ENCODE measurements at regions not wholly inside any gene's neighbourhood (a gene's known extent, or its start where the extent isn't known, plus 50 kb on each side); places are given as distances from the start of the nearest gene placed in this dataset.
A peak's percentile ranks its signal among the peaks of the same experiment; 100 is the strongest.

DNA sequence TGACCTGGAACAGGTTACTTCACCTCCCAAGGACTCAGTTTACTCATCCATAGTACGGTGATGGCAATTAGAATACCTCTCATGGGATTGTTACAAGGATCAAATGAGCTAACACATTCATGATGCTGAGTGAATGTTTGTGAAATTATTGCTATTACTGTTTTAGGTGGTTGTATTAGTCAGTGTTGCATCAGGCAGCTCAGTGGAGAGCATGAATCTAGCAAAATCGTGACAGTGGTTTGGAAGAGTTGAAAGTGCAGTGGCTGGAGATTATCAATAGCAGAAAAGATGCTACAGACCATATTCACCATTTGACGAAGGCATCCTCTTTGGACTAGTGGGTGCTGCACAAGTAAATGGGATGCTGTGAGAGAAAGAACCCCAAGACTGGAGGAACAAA, 50.4 kb upstream of the CTNNBL1 start:
- no peak for DNase-seq

DNA sequence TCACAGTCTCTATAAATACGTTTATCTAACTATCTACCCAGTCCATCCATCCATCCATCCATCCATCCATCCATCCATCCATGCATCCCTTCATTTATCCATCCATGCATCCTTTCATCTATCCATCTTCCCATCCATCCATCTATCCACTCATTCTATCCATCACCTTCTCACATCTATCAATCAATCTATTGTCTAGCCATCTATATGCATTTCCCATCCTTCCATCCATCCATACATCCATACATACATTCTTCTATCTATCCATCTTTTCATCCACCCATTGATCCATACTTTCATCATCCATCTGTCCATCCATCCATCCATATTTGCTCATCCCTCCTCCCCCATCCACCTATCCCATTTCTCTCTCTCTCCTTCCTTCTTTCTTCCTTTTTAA, 51.6 kb upstream of the CTNNBL1 start:
- DNase-seq: no peak

DNA sequence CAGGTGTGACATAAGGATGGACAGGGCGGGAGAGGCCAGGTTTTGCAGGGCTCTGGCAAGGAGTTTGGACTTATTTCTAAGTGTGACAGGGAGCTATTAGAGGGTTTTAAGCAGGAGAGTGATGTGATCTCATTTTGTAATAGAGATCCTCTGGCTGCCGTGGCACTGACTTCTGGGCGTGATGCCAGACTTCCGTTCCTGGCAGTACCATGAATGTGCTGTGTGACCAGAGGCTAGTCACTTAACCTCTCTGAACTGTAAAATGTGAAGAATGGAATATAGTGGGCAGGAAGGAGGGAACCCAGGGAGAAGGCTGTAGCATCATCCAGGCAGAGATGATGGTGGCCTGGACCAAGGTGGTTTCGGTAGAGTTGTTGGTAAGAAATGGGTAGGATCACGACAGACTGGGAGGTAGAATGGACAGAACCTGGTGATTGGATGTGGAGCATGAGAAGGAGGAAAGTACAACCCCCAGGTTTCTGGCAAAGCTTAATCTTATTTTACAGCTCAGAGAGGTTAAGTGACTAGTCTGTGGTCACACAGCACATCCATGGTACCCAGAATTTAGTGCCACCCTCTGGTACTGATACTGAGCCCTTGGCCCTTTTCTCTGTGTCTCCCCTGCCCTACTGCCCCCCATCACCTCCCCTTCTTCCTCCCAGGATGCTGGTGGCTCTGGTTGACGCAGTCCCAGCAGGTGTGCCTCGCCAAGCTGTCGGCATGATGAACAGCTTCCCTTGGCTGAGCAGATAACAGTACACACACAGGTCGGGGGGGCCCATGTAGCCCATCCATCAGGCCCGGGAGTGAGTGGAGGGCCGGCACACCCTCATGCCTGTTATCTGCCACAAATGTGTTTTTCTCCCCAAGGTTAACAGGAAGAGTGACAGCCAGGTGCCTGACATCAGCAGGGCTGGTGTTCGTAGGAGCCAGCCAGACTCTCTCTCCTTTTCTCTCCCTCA, 52.9 kb upstream of the CTNNBL1 start:
- no peak for DNase-seq

DNA sequence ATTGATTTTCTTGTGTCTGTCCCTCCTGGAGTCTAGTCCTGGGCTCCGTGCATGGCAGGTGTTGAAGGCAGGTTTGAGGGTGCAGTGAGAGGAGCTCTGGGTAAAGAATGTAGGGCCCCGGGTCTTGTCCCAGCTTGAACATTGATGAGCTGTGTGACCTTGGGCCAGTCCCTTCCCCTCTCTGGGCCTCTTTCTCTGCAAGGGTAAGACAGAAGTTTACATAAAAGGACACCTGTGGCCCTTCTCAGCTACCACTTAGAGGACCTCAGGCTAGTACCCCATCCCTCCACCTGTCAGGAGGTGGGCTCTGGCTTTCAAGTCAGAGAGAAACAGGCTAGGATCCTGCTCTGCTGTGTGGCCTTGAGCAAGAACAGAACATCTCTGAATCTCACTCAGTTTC, 55.3 kb upstream of the CTNNBL1 start:
- no peak for DNase-seq

DNA sequence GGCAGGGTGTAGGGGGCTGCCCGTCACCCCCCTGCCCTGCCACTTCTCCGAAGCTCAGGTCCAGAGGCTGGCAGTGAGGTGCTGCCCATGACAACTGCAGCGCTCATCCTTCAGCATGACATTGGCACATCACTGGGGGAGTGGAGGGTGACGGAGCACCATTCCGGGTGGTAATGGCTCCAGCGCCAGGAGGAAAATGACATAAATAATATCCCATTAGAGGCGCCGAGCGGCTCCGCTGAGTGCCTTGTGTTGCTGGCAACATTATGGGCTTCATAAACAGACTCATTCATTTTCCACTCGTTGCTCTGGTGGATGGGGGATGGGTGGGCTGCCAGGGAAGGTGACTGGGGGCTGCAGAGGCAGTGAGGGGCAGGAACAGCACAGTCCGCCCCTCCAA, 56.9 kb upstream of the CTNNBL1 start:
- DNase-seq: no peak

DNA sequence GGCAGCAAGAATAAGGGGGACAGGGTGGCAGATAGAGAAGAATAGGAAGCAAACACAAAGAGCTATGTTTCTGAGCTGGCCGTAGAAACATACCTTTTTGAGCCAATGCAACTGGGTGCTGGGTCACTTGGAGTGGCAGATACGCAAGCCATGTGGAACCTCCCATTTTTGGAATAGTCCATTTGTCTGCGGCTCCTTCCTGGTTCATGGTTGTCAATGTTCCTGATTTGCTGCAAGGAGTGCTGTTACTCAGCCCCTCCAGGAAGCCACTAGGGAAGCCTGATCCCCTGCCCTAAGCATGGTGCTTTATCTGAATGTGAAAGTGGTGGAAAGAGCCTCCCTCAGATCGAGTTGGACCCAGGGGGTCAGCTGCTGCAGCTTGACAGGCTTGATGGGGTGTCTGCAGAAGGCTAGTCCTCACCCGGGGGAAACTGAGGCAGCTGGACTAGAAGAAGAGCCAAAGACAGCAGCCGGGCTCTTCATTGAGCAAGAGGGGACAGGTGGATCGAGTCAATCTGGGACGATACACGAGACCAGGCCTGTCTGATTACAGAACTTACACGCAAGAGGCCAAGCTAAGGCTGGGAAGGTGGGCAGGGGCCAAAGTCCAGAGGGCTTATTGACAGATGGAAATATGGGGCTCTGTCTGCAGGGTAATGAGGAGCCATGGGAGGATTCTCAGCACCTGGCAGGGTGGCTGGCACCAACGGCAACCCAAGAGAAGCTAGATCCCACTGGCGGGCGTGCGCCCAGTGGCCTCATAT, 57.4 kb upstream of the CTNNBL1 start:
- DNase-seq: no peak

DNA sequence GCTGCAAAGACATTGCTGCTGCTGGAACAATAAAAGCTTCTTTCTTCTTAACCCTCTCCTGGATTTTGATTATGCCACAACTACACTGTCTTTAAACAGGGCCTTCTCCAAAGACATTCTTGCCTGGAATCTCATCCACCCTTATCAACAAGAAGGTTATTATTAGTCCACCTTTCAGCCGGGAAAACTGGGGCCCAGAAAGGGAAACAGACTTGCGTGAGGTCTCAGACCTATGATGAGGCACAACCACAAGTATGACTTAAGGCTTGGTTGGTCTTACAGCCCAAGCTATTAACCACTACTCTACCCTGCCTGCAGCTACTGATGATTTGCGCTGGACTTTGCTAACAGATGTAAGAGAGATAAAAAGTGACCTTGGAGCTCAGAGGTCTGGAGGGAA, 62.8 kb upstream of the CTNNBL1 start:
- no peak for DNase-seq

DNA sequence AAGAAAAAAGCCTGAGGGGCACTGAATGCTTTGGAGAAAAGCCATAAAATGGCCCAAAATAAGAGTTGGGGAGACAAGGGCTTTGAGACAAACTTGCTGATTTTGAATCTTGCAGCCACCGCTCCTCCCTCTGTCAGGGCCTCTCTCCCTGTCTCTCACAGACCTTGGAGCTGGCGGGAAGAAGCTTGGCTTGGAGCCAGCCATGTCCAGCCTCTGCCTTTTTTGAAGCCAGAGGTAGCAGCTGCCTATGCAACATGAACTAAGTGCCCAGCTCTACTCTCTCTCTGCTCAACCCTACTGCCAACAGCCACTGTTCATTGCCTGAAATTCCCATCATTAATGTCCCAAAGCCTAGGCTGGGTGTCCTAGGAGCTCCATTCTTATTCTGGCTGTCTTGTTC, 63.7 kb upstream of the CTNNBL1 start:
- DNase-seq: no peak

DNA sequence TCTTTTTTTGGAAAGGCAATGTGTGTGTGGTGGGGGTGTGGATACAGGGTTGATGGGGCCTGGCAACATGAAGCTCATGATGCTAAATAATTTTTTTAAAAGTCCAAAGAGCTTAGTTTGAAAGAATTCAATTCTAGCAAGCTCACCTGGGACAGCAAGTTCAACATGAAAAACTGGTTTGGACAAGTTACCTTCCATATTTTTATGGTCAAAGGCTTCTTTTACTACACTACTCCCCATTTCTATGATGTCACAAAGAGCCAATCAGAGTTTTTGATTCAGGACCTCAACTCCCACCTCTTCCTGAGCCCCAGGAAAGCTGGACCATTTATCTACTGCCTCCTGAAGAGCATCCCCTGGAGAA, 66.1 kb upstream of the CTNNBL1 start:
- DNase-seq: no peak

DNA sequence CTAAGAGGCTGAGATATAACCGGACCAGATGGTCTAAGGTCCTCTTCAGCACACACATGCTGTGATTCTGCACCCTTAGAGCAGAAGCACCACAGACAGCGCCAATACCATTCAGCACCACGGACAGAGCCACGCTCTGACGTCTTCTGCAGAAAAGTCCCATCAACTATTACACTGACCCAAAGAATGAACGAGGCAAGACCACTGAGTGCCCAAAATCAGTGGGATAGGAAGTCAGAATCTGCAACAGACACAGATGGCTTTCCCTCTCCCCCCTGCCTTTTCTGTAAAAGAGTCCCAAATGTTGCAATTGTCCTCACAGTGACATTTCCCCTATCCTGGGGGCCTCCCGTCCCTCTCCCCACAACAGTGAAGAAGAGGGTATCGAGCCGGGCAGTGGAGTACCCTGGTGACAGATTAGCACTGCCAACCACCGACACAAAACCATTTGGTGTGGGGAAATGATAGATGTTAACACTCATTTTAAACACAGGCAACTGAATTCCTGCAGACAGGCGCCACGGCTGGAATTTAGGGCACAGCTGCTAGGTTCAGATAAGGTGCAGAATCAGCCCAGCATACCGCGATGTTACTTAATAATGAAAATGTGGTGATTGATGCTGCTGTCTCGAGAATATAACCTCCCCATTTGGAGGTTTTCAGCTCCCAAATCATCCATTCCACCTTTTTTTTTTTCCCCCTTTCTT, 66.6 kb upstream of the CTNNBL1 start:
- DNase-seq: no peak

DNA sequence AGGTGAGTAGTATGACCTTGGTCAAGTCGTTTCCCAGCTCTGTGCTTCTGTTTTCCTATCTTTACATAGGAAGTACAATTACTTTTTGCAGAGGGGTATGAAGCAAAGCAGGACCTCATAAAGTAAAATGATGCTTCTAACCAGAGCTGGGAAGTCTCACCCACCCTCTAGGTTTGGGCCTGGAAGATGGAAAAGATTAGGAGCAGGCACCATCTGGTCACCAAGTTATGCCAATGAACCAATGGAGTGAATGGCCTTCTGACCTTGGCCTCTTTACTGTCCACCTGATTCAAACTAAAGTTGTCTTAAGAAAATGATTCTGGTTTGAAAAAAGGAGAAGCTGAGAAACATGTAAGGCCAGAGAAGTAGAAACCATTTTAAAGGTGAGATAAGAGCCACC, 68.9 kb upstream of the CTNNBL1 start:
- DNase-seq: no peak

DNA sequence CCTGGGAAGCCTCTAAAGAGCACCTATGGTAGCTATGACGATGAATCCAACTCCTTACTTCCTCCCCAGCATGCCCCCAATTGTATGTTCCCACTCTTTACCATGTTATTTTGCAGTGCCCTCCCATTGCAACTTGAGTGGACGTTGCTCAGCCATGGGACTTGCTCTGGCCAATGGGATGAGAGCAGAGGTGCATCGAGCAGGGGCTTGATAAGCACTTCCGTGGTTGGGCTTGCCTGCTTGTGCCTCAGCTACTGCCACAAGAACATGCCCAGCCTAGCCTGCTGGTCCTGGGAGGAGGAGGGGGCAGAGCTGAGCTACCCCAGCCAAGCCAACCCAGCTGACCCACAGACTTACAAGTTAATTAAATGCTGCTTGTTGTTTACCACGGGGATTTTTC, 71.1 kb upstream of the CTNNBL1 start:
- no peak for DNase-seq

DNA sequence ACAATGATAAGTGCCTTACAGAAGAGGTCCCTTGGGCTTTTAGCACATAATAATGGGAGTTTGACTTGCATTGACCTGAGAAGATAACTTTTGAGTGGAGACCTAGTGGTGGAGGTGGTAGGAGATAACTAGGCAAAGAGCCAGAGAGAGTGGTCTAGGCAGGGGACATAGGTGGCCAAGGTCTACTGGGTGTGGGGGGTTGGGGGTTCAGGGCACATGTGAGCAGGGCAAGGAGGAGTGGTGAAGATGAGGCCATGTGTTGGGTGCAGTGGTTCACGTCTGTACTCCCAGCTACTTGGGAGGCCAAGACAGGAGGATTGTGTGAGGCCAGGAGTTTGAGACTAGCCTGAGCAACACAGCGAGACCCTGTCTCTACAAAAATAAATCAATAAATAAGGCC, 74.3 kb upstream of the CTNNBL1 start:
- DNase-seq: no peak

DNA sequence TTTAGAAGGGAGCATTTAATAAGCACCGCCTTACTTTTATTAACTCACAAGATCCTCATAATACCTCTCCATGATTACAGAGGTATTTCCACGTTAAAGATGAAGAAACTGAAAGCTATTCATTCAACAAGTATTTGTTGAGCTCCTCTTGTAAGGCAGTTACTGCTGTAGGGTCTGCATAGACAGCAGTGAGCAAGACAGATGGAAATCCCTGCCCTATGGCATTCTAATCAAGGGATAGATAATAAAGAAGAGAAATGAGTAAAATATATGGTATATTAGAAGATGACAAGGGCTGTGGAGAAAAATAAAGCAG, 77.8 kb upstream of the CTNNBL1 start:
- no peak for DNase-seq

DNA sequence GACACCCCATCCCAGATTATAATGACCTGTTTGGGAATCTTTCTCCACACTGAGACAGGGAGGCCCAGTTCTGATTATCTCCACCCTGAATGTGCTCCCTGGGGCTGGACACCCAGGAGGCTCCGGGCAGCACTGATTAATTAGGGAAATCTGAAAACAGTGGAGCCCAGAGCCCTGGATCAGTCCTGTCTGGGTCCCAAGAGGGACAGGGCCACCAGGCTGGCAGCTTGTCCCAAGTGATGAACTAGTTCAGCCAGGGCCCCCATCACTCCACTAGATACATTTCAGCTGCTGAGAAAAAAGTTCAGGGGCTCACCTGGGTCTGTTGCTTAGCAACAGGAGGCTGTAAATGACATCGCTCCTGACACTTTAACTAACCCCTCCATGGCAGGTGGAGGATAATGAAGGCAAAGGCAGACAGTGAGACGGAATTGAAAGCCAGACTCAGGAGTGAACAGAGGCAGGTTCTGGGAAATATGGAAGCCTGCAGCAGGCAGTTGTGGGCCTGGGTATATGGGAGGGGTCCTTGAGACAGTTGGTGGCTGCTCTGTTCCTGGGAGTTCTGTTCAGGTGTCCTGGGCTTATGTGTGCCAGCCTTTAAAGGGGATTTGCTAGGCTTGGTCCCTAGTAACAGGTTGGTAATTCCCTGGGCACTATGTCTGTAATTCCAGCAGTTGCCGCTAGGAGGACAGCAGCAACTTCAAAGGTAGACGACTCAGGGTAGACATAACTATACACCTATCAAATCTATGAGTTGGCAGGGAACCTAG, 78.3 kb upstream of the CTNNBL1 start:
- peak in 3 of 4 experiments; percentile 3 to 49 (median 39) for DNase-seq

DNA sequence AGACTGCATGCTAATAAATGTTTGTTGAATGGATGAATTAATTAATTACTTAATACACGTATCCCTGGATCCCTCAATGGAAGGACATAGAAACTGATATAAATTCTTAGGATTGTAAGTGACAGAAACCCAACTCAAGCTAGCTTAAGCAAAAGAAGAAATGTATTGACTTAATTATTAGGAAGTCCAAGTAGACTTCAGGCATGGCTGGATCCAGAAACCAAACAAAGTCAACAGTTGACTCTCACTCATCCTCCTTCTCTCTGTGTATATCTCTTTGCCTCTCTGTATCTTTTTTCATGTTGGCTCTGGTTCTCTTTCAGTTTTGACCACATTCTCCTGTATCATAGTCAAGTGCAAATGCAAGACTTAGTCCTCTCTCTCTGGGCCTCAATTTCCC, 82.0 kb upstream of the CTNNBL1 start:
- no peak for DNase-seq

DNA sequence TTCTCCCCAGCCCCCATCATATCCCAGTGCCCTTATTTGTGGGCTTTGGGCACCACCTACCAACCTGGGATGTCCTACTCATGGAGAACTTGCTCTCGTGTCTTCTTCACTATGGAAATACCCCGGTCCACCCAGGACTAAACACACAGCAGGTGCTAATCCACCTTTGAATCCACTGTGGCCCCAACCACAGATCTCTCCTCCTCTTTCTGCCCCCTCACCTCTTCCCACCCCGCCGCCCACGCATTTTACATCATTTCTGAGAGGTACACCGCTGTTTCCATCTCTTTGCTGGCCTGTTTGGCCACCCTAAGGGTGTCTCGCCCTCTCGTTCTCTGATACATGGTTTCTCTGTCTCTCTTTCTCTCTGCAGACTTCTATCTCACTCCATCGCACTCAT, 82.5 kb upstream of the CTNNBL1 start:
- no peak for DNase-seq

DNA sequence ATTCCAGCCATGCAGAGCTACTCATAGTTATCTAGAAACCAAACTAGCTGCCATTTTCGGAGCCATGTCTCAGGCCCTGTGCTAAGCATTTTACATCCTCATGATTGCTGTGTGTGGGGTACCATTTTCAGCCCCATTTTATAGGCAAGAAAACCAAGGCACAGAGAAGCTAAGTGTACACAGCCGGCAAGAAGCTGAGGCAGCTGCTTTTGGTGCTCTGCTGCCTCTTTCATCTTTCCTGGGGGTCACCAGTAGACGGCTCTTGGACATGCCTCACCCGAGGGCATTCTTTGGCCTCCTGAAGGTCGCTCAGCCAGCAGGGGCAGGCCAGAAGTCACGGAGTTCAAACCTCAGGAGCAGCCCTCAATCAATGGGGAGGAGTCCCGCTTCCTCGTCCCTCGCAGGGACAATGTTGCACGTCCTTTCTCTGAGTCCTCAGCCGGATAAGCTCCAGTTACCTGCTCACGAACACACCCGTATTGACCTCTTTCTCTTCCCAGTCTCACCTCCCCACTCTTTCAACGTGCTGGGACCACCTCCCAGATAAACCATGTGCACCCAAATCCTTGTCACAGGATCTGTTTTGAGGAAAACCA, 82.6 kb upstream of the BLCAP start:
- DNase-seq: no peak

DNA sequence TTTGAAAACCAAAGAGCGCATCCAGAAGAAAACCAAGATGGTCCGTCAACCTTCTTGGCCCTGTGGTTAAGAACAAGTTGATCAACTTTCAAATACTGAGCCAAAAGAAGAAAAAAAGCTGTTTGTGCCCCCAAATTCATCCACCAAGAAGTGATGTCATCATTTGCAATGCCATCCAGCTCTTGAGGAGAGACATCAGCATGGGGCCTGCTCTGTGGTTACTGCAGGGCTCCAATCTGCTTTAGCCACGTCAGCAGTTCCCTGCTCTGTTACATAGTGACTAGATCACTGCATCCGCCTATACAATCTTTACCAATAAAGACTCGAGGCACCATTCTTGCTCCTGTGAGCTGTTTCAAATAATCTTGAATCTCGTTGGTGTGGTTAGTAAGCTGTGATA, 75.0 kb upstream of the BLCAP start:
- DNase-seq: no peak

DNA sequence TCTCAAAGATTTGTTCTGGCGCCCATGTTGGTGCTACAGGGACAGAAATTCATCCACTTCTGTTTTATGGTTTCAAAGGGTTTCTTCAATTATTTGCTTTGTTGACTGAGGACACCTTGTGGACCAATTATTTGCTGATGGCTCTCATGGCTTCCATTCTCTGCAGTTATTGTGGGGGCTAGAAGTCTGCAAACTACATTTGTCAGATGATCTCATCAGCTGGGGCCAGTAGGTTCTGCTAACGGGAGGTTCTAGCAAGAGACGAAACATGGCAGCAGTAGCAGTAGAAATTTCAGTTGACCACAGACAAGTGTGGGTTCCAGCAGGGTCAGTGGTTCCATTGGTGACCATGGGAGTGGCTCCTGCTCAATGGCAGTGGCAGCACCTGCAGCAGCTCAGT, 72.8 kb upstream of the BLCAP start:
- DNase-seq: no peak

DNA sequence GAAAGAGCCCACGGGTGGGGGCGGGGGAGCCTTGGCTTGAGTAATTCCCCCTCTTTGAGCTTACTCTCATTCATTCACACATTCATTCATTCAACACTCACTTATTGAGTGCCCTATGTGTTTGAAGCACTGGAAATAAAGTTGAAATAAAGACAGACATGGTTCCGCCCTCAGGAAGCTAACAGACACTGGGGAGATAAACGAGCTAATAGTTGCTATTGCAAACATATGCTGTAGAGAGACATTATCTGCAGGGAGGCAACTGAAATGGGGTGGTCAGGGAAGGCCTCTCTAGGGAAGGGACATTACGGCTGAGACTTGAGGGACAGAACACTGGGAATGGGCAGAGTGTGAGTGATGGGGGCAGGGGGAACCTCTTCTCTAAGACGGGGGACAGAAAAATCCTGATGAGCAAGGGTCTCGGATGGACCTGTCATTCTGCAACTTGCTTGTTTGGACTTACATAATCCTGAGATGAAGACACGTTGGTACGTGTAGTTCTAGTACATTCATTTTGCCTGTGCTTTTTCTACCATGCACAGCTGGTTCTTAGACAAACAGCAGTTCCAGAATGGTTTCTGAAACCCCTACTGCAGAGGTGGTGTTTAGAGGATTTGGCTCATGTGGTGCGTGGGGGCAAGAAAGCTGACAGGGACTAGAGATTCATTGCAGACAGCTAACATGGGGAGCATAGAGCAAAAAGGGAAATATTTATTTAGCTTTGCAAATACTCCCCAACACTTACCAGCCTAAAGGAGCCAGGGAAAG, 71.1 kb upstream of the BLCAP start:
- no peak for DNase-seq

DNA sequence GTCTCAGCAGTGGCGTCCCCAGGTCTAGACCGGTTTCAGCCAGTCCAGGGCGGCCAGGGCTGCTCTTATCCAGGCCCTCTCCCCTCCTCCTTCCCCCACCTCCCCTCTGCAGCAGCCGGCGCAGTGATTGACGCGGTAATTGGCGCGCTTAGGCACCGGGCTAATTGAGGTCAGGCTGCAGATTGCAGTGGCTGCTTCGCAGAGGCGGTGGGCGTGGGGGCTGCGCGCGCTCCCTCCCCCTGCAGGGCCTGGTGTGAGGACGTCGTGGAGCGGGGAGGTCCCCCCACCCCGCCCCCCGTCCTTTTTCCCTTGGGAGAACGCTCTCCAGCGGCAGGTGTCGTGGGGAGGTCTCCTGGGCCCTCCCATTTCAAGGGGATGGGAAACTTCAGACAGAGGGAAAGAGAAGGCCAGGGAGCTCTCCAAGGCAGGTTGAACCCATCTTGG, 70.4 kb upstream of the BLCAP start:
- DNase-seq: no peak
